ENCODE measurements at regions not wholly inside any gene's neighbourhood (a gene's known extent, or its start where the extent isn't known, plus 50 kb on each side); places are given as distances from the start of the nearest gene placed in this dataset.

DNA sequence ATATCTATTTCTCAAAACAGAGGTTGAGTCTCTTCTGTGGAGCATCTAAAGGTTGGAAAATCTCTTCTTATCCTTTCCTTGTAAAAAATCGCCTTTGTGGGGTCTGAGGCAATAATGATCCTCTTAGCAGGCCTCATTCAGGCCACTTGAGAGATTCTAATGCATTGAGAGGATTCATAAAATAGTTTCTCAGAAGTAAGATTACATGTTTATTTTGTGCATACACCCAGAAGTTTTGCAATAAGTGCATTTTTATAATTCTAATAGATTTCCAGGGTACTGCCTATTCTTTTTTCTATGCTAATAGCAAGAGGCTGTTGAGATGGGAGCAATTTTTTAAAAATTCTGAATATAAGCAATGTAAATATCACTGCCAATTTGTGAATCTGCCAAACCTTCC is 342.2 kb upstream of the KLF12 start:
- DNase-seq (ENCODE audit: low read depth): no peak

DNA sequence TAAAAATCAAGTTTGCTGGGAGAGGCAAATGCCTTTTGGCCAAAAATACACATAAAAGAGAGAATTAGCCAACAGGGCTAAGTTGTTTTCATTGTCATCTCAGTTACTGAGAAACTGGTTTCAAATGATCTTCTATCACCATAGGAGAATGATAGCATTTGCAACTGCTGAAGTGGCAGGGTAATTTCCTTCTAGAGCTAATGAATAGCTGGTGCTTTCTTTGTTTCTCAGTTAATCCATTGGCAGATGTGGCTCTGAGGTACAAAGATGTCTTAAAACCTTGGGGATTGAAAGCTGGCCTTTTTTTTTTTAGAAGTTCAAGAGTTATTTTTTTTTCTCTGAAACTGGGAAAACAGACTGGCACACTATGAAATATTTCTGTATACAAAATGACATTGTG is 332.7 kb upstream of the KLF12 start:
- DNase-seq (ENCODE audit: low read depth): no peak

DNA sequence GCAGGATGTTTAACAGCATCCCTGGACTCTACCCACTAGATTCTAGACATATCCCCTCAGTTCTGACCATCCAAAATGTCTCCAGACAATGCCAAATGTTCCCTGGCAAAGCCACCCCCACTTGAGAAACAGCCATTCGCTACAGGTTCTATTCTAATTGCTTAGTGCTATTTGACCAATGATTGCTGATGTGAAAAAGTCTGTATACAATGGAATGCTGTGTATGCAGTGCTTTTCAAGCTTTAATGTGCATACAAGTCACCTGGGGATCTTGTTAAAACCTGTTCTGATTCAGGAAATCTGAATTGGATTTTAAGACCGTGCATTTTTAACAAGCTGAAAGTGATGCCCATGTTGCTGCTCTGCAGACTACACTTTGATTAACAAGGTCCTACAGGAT is 331.8 kb upstream of the KLF12 start:
- DNase-seq (ENCODE audit: low read depth): no peak

DNA sequence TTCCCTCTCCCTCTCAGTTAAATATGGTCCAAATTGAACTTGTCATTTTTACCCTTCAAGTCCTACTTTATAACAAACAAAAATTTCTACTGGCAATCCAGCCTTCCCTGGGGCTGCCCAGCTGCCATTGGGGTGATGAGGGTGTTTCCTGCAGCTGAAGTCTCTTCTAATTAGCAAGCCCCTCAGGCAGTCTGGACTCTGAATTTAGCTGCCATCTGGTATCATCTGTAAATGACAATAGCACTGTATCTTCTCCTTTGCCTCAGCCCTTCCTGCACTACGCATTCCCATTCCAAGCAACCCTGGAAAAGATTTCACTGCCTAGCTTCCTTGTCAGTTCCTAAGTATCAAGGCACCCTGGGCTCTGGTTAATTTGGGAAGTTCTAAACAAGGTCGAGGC is 331.1 kb upstream of the KLF12 start:
- no peak for DNase-seq (ENCODE audit: low read depth)

DNA sequence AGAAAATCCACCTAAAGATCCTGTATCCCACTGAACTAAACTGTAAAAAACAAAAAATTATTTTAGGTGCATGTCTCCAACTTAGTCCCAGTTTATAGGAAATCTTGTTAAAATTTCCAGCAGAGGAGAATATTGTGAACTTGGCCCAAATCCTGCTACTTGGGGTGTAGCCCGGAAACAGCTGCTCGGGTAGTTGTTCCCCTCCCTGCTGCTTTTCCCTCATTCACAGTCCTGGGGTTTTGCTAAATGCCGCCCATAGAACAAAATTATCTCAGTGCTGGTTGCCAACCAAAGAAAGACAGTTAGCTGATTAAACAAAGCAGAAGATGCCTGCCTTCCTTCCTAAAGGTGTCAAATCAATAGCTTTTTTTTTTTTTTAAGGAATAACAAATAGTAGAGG is 330.5 kb upstream of the KLF12 start:
- DNase-seq (ENCODE audit: low read depth): no peak

DNA sequence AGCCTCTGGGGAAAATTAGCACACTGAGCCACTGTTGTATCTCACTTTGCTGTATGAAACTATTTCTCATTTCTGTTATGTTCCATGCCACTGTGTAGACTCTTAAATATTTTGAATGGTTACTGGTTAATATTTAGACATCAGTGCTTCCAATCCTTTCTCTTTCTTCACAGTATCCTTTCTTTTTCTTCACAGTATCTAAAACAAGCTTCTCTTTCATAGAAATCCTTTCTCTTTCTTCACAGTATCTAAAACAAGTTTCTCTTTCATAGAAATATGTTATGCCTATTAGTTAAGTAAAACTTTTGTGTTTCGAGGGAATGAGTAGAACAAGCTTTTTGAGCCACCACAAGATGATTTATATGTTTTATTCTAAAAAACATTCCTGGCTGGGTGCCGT is 326.8 kb upstream of the KLF12 start:
- no peak for DNase-seq (ENCODE audit: low read depth)

DNA sequence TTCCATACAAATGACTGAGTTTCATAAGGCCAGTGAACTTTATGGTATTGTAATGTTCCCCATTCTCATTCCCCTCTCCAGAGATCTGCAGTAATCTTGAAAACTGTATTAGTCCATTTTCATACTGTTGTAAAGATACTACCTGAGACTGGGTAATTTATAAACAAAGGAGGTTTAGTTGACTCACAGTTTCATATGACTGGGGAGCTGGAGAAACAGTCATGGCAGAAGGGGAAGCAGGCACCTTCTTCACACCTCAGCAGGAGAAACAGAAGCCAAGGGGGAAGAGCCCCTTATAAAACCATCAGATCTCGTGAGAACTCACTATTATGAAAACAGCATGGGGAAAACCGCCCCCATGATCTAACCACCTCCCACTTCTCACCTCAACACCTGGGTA is 318.7 kb upstream of the KLF12 start:
- DNase-seq (ENCODE audit: low read depth): no peak

DNA sequence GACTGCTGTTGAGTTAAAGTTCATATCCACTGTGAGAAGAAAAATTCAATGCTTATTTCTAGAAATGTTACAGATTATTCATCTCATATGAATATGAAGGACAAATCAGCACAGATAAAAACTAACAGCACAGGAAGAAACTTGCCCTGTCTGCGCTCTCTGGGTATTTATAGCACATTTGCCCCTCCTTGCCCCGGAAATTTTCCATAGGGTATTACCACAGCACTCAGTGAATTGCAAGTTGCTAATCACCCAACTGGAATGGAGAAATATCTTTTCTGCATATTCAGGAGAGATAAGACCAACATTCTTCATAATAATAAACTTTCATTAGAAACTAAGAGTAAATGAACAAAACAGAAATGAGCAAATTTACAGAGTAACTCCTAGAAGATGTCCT is 318.0 kb upstream of the KLF12 start:
- no peak for DNase-seq (ENCODE audit: low read depth)

DNA sequence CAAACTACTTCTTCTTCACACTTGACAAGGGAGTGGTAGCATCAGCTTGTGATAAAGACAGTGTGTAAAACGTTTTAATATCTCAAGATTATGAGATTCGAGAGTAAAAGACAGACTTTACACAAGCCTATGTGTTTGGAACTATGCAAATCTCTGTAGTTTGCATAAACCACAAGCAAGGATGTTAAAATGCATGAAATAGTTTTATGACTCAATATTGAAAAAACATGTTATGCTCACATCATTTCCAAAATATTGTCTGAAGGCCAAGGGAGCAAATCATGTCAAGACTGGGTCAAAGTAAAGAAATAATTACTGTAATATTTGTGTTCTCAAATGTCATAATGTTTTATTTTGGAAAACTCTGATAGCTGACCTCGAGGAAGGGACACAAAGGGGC is 316.8 kb upstream of the KLF12 start:
- DNase-seq (ENCODE audit: low read depth): no peak

DNA sequence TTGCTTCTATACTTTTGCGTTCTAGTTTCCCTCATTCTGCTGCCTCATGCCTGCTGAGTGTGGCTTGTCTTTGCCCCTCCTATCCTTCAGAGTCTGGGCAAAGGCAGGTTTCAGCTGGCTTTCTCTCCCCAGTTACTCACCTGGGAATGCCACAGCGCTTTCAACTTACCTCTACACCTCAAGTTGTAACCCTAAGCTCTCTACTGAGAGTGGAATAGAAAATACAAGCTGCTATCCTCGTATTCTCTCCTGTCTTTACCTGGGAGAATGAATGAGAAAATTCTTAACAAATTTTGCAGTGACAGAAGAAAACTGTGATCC is 316.3 kb upstream of the KLF12 start:
- no peak for DNase-seq (ENCODE audit: low read depth)

DNA sequence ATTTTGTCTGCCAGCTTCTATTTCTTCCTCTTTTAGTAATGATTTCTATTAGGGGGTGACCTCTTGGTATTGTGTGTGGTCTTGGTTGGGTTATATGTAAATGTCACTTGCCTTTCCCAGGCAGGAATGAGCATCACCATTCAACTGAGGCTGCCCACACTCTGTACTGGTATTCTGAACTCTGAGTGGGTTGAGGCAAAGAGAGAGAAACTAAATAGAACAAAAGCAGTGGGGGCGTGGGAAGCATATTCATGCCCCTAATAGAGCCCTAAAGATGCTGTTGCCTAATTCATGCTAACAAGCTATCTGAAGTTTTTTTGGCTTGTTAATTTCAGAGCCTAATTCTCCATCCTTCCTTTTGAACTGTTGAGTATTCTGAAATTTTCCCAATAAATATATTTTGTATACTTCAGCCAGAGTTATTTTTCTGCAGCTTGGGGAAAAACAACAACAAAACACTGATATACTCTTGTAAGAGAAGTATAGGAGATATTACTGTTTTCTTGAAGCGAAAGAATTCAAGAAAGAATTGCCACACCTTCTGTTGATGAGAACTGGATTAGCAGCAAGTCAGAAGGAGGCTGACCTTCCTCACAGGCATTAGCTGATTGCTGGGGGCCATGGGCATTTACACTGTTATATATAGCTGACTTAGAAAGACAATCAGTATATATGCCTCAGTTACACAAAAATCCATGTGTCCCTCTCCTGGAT is 315.8 kb upstream of the KLF12 start:
- DNase-seq (ENCODE audit: low read depth): no peak

DNA sequence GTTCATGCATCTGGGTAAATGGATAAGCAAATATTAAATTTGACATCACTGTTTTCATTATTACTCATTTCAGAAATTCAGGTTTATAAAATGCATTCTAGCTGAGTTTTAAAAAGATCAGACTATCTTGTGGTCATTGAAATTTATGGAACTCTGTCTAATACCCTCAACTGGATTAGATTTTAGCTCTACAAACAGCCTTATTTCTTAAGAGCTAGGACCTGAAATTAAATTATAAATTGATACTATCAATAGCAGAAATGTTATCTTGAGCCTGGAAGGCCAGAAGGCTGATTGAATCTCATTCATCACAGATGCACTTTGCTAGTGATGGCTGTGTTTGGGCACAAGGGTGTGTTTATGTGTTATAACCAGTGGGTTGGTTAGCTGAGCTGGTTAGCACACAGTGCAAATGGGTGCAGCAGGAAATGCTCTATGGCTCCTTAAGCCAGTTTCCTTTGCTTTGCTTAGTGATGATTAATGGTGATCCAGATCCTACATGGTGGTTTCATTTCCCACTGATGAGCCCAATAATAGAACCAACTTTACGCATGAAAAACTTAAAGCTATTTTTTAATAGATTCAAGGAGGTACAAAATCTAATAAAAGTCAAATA is 310.8 kb upstream of the KLF12 start:
- DNase-seq (ENCODE audit: low read depth): no peak

DNA sequence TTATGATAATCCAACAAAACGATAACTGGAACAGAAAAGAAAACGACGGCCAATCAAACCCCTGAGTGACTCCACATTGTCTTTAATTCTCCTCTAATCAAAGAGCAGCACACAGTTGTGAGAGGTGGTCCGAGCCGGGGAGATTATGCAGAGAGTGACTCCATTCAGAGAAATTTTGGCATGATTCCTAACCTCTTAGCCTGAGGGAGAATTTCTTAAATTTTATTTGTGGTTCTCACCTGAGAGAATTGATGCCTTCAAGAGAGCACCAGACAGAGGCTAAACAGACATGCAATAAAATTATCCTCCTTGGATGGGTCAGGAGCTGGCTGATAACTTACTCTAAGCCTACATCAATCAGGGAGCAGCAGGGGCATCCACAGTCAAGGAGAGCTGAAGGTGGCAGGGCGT is 310.0 kb upstream of the KLF12 start:
- DNase-seq (ENCODE audit: low read depth): no peak

DNA sequence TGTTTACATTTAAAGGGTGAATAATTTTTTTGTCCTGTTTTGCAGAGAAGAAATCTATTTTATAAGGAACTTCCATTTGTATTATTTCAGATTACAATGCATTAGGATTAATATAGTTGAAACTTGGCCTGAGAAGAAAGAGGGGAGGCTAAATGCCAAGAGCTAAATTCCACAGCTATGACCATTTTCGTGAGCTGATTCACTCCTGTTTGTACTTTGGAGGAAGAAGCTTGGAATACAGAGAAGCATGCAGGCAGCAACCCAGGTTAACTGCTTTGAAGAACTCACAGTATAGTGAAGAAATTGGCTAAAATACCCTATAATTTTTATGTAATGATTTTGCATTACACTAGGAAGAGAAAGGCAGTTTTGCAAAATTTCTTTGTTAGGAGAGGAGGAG is 309.4 kb upstream of the KLF12 start:
- no peak for DNase-seq (ENCODE audit: low read depth)

DNA sequence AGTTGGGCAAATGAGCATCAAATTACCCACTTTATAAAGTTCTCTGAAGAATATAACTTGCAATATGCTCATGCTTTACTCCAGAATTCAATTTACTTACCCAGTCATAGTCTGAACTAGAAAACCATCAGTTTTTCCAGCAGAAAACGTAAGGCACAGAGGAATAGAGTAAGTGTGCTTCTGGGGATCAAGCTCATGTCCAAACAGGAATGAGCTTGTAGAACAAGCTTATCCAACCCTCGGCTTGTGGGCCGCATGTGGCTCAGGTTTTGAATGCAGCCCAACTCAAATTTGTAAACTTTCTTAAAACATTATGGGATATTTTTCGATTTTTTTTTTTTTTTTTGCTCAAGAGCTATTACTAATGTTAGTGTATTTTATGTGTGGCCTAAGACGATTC is 308.5 kb upstream of the KLF12 start:
- no peak for DNase-seq (ENCODE audit: low read depth)

DNA sequence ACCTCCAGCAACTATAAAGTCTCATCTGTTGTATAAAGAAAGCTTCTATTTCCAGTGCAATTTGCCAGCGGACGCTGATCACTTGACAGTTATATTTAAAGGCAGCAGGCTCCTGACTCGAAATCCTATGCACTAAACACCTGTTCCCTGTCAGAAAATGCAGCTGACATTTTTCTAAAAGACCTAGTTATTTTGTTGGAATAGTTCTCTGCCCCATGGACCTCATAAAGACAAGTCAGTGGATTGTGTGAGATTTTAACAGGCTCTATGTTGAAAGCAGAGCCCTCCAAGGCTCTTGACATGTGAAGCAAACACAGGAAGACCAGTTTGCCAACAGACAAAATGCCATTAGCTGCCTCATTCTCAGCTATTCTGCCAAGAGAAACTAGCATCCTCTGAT is 304.7 kb upstream of the KLF12 start:
- no peak for DNase-seq (ENCODE audit: low read depth)

DNA sequence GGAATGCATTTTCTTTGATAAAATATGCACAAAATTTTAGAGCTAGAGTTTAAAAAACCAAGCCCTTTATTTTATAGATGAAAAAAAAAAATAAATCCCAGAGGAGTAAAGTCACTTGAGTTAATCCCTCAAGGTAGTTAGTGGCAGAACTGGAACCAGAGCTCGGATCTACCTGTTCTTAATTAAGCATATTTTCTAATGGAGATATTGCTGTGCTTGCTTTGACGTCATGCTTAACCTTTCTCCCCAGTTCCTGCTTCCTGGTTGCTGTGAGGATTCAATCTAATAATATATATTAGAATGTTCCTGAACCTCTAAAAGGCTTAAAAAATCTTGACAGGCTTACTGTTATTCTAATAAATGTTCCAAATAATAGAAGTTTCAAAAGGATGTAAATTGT is 300.6 kb upstream of the KLF12 start:
- DNase-seq (ENCODE audit: low read depth): no peak

DNA sequence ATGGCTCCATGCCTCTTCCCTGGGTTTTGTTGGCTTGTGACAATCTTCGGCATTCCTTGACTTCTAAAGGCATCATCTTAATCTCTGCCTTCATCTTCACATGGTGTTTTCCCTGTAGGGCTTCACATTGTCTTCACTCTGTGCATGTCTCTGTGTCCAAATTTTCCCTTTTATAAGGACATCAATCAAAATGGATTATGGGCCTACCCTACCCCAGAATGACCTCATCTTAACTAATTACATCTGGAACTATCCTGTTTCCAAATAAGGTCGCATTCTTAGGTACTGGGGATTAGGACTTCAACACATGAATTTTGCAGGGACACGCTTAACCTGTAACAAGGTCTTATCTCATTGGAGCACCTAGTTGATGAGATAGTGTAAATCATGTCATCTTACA is 290.3 kb upstream of the KLF12 start:
- DNase-seq (ENCODE audit: low read depth): no peak

DNA sequence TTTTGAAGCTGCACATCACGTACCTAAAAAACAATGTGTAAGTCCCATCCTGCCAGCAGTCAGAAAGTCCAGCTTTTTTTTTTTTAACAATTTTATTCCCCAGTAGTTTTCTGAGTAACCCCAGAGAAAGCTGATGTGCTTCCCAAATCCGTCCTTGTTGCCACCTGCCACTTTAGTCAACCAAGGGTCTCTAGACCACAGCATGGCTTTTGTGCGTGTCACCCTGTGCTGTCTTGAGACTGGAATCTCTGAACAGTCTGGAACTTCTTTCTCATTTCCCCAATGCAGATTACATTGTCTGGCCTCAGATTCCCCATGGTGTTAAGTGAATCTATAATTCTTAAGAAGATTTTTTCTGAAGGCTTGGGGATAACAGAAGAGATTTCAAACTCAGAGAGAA is 289.2 kb upstream of the KLF12 start:
- no peak for DNase-seq (ENCODE audit: low read depth)

DNA sequence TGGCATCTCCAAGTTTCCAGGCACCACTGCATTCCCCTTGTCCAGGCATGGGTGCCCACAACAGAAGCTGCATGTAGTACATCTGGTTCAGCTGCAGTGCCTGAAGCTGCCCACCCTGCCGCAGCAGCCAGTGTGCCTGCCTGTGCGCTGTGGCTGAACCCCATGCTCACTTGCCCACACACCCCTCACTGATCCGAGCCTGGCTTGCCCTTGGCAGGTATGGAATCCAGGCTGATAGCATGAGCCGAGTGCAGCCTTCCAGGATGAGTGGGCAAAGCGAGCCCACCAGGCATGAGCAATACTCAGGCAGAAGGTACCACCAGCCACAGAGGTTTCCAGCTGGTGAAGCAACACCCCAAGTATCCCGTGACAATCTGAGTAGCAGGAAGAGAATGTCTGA is 280.3 kb upstream of the KLF12 start:
- DNase-seq (ENCODE audit: low read depth): no peak

DNA sequence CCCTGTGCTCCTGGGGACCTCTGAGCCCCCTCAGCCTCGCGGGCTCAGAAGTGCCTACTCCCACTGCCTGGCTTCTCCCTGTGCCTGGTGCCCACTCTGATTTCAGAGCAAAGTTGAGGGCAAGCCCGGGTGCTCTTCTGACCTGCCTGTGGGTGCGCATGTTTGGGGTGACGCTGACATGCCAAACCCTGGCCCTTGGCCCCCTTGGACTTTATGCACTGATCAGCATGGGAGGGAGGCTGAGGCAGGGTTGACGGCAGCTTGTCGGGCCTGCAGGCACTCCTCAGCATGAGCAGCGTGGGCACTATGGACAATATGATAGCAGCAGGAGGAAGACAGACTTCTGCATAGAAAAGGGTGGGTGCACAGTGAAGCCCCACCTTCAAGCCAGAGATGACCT is 279.3 kb upstream of the KLF12 start:
- DNase-seq (ENCODE audit: low read depth): no peak

DNA sequence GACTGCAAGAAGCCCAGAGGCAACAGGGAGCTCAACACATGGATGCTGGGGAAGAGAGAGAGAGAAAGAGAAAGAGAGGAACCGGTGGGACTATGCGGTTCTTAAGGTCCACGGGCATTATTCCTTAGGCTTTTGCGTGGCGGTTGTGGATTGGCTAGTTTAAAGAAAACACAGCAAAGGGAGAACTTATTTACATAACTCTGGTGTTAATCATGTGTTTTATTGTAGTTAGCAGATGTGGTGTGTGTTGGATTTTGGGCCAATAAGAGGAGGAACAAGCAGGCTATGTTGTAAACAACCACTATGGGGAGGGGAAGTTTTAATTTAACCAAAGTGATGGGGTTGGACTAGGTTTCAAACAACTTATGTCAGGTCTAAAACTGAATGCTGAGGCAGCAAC is 275.3 kb upstream of the KLF12 start:
- DNase-seq (ENCODE audit: low read depth): no peak

DNA sequence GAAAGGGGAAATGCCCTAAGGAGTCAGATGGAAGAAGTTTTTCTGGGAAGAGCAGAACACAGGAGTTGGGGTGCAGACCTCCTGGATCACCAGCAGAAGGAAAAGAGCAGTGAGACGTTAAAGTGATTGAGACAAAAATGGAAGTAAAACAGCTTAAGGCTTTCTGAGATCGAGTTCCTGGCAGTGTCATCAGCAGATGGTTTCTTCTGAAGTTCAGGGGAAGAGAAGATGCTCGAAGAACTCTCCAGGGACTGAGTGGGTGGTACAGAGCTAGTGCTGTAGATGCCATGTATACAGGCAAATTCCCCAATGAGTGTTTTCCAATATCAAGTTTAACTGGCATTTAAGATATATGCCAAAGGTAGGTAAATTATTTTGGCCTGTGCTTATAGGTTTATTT is 272.2 kb upstream of the KLF12 start:
- DNase-seq (ENCODE audit: low read depth): no peak

DNA sequence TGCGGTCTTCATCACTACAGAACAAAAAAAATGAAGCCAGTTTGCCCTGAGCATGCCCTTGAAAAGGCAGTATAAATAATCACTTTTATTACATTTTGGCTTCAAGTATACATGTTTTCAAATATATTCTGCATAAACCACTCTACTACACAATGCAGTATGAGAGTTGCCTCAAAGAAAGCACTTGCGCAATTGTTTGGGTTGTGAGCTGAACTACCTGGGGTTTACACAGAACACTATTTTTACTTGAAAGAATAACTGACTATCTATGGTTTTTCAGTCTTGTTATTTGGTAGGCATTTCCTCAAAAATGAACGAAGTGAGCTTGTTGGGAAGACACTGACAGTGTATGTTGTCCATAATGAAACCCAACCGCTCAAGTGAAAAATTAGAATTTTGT is 264.4 kb upstream of the KLF12 start:
- DNase-seq (ENCODE audit: low read depth): no peak

DNA sequence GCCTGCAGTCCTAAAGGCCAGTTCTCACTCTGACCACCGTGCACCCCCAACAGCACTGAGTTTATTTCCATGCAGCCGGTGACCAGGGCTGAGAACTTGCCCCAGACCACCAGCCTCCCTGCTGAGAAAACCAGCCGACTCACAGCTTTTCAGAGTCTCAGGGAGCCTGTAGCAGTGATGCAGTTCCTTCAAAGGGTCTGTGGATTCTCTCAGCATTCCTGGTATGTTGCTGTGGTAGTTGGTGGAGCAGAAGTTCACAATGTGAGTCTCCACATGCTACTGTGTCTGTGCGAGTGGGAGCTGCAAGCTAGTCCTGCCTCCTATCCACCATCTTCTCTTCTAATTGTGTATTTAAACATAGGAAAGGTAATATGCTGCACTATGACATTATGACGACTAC is 254.9 kb upstream of the KLF12 start:
- DNase-seq (ENCODE audit: low read depth): no peak

All from stimulated activated CD8-positive, alpha-beta memory T cell treated with anti-CD3 and anti-CD28 coated beads, Interleukin-15, amount 100 ng/mL, for 24 hours (primary cell).